ENCODE measurements at regions not wholly inside any gene's neighbourhood (a gene's known extent, or its start where the extent isn't known, plus 50 kb on each side); places are given as distances from the start of the nearest gene placed in this dataset.

DNA sequence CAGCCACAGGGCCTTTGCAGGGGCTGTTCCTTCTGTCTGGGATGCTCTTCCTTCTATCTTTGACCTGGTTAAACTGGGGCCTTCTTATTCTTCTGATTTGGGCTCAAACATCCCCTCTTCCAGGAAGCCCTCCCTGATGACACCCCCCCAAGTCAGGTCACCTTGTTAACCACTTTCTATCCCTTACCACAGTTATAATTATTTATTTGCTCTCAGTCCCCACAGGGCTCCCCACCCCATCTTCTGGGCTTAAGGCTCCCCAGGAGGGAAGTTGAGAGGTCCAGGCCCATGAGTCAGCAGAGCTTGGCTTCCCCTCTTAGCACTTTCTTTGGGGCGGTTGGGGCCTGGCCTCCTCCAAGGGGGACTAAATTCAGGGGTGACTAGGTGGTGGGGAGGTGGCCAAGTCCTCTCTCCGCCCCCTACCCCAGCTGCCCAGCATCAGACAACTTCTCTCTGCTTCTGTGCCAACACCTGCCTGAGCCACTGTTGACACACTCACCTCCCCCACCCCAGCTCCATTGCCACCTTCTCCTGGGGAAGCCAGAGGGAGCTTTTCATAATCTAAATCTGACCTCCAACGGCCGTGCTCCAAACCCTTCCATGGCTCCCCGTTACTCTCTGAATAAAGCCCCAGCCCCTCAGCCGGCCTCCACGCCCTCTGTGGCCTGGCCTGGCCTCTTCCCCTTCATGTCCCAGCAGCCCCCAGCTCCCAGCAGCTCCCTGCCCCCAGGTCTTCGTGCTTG lies 70.0 kb downstream of the CEBPB start:
- Histone ChIP-seq H3K9me3 (no peaks in the 10 kb centered on the region), H3K4me1 (peaks cover 4 to 14% of the 10 kb centered on the region in 2 donors), H3K4me3 (no peak overlapping the region), H3K27ac (peak overlapping the region; percentile 68 to 81), H3K36me3 (no peaks in the 10 kb centered on the region), H3K27me3 (no peaks in the 10 kb centered on the region)
- TF ChIP-seq, protein P1, sequence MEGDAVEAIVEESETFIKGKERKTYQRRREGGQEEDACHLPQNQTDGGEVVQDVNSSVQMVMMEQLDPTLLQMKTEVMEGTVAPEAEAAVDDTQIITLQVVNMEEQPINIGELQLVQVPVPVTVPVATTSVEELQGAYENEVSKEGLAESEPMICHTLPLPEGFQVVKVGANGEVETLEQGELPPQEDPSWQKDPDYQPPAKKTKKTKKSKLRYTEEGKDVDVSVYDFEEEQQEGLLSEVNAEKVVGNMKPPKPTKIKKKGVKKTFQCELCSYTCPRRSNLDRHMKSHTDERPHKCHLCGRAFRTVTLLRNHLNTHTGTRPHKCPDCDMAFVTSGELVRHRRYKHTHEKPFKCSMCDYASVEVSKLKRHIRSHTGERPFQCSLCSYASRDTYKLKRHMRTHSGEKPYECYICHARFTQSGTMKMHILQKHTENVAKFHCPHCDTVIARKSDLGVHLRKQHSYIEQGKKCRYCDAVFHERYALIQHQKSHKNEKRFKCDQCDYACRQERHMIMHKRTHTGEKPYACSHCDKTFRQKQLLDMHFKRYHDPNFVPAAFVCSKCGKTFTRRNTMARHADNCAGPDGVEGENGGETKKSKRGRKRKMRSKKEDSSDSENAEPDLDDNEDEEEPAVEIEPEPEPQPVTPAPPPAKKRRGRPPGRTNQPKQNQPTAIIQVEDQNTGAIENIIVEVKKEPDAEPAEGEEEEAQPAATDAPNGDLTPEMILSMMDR (IDR thresholded peaks at IDR 0.05): no peak
- TF ChIP-seq POLR2AphosphoS5 (IDR thresholded peaks at IDR 0.05) (no peak), POLR2A (IDR thresholded peaks at IDR 0.05) (no peak)
- DNase-seq (ENCODE audit: low spot score in 2 of 2): no peak
- intact Hi-C loops (cut with DNase I; ENCODE audit: low total_unique reads): no loop called here

DNA sequence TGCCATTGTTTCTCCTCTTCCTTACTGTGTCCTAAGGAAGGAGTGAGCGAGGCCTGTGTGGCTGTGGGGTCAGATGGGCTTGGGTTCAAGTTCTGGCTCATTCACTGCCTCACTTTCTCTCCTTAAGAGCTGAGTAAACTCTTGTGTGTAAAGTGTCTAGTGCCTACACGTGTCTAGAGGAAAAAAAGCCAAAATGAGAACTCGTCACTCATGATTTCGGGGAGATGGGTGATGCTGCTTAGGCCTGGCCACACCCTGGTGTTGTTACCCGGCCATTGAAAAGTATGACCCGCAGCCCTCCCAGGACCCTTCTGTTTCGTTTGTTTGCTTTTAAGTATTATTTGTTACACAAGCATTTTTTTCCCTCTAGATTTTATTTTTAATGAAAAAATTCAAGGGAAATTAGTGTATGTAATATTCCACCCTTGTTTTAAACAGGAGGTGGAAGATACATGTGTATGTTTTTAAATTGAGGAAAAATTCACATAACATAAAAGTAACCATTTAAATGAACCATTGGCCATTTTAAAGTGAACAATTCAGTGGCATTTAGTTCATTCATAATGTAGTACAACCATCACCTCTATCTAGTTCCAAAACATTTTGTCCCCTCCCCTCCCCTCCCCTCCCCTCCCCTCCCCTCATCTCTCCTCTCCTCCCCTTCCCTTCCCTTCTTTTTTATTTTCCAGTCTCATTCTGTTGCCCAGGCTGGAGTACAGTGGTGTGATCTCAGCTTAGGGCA lies 71.0 kb downstream of the CEBPB start:
- Histone ChIP-seq H3K4me1 (peaks cover 6 to 14% of the 10 kb centered on the region in 2 donors), H3K9me3 (no peaks in the 10 kb centered on the region), H3K4me3 (no peak overlapping the region), H3K27ac (peak overlapping the region; percentile 14 to 32), H3K27me3 (no peaks in the 10 kb centered on the region), H3K36me3 (no peaks in the 10 kb centered on the region)
- intact Hi-C loops (cut with DNase I; ENCODE audit: low total_unique reads): no loop called here
- DNase-seq (ENCODE audit: low spot score in 2 of 2): no peak
- no peak for TF ChIP-seq POLR2A (IDR thresholded peaks at IDR 0.05)

DNA sequence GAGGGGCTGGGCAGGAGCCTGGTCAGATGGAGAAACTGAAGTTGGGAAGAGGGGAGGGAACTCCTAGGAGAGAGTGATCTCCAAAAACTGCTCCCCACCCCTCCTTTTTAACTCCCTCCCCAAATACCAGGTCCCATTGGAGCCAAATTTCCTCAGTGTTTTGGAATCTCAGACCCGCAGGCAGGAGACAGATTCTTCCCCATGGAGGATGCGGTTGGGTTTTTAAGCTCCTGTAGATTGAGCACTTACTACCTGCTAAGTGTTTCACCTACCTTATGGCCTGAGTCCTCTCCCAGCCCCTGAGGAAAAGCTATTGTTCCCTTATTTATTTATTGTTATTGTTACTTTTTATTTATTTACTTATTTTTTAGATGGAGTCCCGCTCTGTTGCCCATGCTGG lies 73.2 kb downstream of the CEBPB start:
- intact Hi-C loops (cut with DNase I; ENCODE audit: low total_unique reads): no loop called here
- DNase-seq (ENCODE audit: low spot score in 2 of 2): no peak

DNA sequence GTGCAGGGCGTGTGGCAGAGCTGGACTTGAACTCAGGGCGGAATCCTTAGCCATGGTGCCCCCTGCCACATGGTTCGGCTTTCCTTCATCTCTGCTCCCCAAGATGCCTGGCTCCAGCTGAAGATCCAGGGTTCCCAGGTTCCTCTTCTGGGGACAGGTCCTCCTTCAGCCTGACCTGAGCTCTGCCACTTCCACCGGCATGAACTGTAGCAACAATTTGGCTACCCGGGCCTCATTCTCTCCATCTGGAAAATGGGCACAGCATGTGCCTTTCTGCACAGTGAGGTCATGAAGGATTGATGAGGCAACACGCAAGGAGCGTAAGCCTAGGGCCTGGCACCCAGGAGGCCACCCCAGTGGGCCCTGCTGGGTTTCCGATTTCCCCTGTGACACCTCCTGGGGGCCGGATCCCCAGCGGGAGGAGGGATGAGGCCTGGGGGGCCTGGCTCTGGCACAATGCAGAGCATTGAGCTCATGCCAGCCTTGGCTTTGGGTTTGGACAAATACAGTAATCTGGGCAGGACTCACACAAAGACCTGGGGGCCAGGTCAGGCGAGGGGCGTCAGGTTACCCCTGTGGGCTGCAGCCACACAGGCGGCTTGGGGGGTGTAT lies 74.0 kb downstream of the CEBPB start:
- no peak overlapping the region for H3K4me3 ChIP-seq
- H3K27me3 ChIP-seq: no peaks in the 10 kb centered on the region
- TF ChIP-seq POLR2A (IDR thresholded peaks at IDR 0.05): no peak
- no peak for TF ChIP-seq POLR2AphosphoS5 (IDR thresholded peaks at IDR 0.05)
- TF ChIP-seq, protein P1 (IDR thresholded peaks at IDR 0.05): no peak
- peaks cover 17 to 23% of the 10 kb centered on the region in 2 donors for H3K4me1 ChIP-seq
- H3K36me3 ChIP-seq: no peaks in the 10 kb centered on the region
- H3K9me3 ChIP-seq: no peaks in the 10 kb centered on the region
- DNase-seq (ENCODE audit: low spot score in 2 of 2): no peak
- intact Hi-C loops (cut with DNase I; ENCODE audit: low total_unique reads): no loop called here
- H3K27ac ChIP-seq: peak overlapping the region in 1 of 2 donors; percentile 83

More for the DNA sequence above, 73.2 kb downstream of the CEBPB start:
- Histone ChIP-seq H3K9me3 (no peaks in the 10 kb centered on the region), H3K4me1 (peaks cover 17 to 26% of the 10 kb centered on the region in 2 donors), H3K4me3 (no peak overlapping the region), H3K27me3 (no peaks in the 10 kb centered on the region), H3K36me3 (no peaks in the 10 kb centered on the region), H3K27ac (peak overlapping the region in 1 of 2 donors; percentile 25)
- no peak for TF ChIP-seq POLR2A (IDR thresholded peaks at IDR 0.05)
- TF ChIP-seq POLR2AphosphoS5 (IDR thresholded peaks at IDR 0.05): no peak
- TF ChIP-seq, protein P1 (IDR thresholded peaks at IDR 0.05): no peak

DNA sequence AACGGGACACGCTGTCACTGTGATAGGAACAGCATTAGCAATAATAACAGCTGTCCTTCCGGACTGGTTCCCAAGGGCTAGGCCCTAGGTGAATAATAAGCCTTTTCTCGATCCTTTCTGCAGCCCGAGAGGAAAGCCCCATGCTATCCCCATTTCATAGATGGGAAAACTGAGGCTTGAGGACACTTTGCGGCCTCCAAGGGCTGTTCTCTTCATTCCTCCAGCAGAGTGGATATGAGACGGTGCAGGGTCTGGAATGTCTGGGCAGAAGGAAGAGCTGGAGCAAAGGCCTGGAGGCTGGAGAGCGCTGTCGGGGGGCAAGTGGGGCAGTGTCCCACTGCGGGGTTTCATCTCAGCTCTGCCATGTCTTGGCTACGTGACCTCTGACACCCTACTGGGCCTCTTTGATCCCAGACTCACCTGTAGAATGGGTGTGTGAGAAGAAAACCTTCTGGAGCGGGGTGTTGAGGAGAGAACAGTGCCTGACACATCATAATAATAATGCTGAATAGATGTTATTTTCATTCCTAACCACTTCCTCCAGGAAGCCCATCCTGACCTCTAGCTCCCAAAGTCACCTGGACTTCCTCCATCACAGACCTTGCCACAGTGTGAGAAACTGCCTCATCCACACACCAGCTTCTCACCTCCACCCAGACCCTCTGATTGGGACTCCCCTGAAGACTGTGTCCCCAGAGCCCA lies 74.8 kb downstream of the CEBPB start:
- peaks cover 13 to 17% of the 10 kb centered on the region in 2 donors for H3K4me1 ChIP-seq
- no peaks in the 10 kb centered on the region for H3K36me3 ChIP-seq
- TF ChIP-seq, protein P1 (IDR thresholded peaks at IDR 0.05): no peak
- no peak for TF ChIP-seq POLR2A (IDR thresholded peaks at IDR 0.05)
- H3K4me3 ChIP-seq: no peak overlapping the region
- H3K9me3 ChIP-seq: no peaks in the 10 kb centered on the region
- no peak for DNase-seq (ENCODE audit: low spot score in 2 of 2)
- intact Hi-C loops (cut with DNase I; ENCODE audit: low total_unique reads): no loop called here
- peak overlapping the region; percentile 83 to 89 for H3K27ac ChIP-seq
- no peaks in the 10 kb centered on the region for H3K27me3 ChIP-seq

All from breast epithelium (tissue), 4 donors.